Stomach smooth muscle (tissue), 2 donors: ENCODE measurements at regions not wholly inside any gene's neighbourhood (a gene's known extent, or its start where the extent isn't known, plus 50 kb on each side); places are given as distances from the start of the nearest gene placed in this dataset.
"Not testable (repeated sequence)": the region's sequence is repeated elsewhere in the genome, so short reads cannot be mapped to it uniquely, and the experiment has no call there.

Source experiments
- H3K27ac ChIP-seq: one replicate; pipeline ENCODE4 v1.7.0; 2013; ENCODE audit warnings: mild to moderate bottlenecking, low read length, inconsistent platforms
- H3K27me3 ChIP-seq, 2 donors: one replicate each; pipeline ENCODE4 v1.7.0; 2013; ENCODE audit warnings: low read length in 2 of 2; ENCODE audit not compliant: insufficient read depth in 2 of 2, control insufficient read depth in 1 of 2
- H3K36me3 ChIP-seq, 2 donors: one replicate each; pipeline ENCODE4 v1.7.0; 2013; ENCODE audit warnings: low read length in 2 of 2; ENCODE audit not compliant: control insufficient read depth in 2 of 2, insufficient read depth in 2 of 2
- H3K4me1 ChIP-seq: one replicate; pipeline ENCODE4 v1.7.0; 2013; ENCODE audit warnings: low read length; ENCODE audit not compliant: control insufficient read depth, insufficient read depth
- H3K4me3 ChIP-seq, 2 donors: one replicate each; pipeline ENCODE4 v1.7.0; 2013; ENCODE audit warnings: low read length in 2 of 2
- H3K9ac ChIP-seq, 2 donors: one replicate each; pipeline ENCODE4 v1.7.0; 2013; ENCODE audit warnings: low read length in 2 of 2, mild to moderate bottlenecking in 1 of 2
- H3K9me3 ChIP-seq, 2 donors: one replicate each; pipeline ENCODE4 v1.7.0; 2013; ENCODE audit warnings: low read length in 2 of 2; ENCODE audit not compliant: control insufficient read depth in 2 of 2
- donor health status: healthy.
- donor health status: Pancreatic carcinoma.

DNA sequence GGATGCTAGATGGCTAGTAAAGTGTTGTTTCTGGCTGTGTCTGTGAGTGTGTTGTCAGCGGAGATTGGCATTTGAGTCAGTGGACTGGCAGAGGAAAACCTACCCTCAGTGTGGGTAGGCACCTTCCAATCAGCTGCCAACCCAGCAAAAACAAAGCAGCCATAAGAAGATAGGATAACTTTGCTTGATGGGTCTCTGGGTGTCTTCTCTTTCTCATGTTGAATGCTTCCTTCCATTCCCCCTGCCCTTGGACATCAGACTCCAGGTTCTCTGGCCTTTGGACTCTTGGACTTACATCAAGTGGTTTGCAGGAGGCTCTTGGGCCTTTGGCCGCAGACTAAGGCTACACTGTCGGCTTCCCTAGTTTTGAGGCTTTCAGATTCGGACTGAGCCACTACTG is 429.0 kb upstream of the ZNF804A start:
- no peak overlapping the region for H3K4me3 ChIP-seq

DNA sequence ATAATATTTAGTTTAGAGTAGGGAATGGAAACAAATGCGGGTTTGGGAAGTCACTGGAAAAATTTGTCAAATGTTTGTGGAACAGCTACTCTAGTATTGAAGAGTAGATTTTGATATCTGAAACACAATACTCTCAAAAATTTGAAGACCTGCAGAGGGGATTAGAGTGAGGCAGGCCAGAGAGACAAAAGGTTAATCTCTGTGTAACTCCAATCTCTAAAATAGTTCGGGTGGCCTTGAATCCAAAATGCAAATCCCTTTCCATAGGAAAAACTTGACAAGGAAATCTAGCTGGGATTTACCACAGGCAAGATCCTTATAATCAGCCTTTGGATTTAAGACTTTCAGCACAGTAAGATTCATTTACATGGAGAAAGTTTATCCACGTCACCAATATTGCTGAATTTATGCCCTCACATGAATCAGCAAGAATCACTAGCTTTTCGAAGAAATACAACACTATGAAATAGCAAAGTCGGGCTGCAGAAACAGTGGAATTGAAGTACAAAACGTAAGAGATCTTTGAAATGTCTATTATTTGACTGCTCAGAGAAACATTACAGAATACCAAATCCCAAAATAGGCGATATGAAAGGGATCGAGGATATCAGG is 423.7 kb upstream of the ZNF804A start:
- Histone ChIP-seq H3K36me3 (no peaks in the 10 kb centered on the region), H3K4me3 (no peak overlapping the region), H3K27ac (no peak overlapping the region), H3K27me3 (no peaks in the 10 kb centered on the region), H3K9ac (no peak overlapping the region), H3K9me3 (no peaks in the 10 kb centered on the region), H3K4me1 (no peaks in the 10 kb centered on the region)

More for the DNA sequence above, 429.0 kb upstream of the ZNF804A start:
- Histone ChIP-seq H3K9ac (no peak overlapping the region), H3K36me3 (no peaks in the 10 kb centered on the region), H3K9me3 (no peaks in the 10 kb centered on the region), H3K27ac (no peak overlapping the region), H3K4me1 (no peaks in the 10 kb centered on the region), H3K27me3 (no peaks in the 10 kb centered on the region)

GRCh38 chr2:184178229-184178628 is 420.1 kb upstream of the ZNF804A start:
- no peaks in the 10 kb centered on the region for H3K36me3 ChIP-seq
- H3K9ac ChIP-seq, result no peak overlapping the region
- H3K27ac ChIP-seq, result no peak overlapping the region
- no peaks in the 10 kb centered on the region for H3K27me3 ChIP-seq
- no peak overlapping the region for H3K4me3 ChIP-seq
- H3K9me3 ChIP-seq, result no peaks in the 10 kb centered on the region
- no peaks in the 10 kb centered on the region for H3K4me1 ChIP-seq

GRCh38 chr2:184186436-184186835 is 411.9 kb upstream of the ZNF804A start:
- H3K36me3 ChIP-seq, result no peaks in the 10 kb centered on the region
- no peaks in the 10 kb centered on the region for H3K4me1 ChIP-seq

DNA sequence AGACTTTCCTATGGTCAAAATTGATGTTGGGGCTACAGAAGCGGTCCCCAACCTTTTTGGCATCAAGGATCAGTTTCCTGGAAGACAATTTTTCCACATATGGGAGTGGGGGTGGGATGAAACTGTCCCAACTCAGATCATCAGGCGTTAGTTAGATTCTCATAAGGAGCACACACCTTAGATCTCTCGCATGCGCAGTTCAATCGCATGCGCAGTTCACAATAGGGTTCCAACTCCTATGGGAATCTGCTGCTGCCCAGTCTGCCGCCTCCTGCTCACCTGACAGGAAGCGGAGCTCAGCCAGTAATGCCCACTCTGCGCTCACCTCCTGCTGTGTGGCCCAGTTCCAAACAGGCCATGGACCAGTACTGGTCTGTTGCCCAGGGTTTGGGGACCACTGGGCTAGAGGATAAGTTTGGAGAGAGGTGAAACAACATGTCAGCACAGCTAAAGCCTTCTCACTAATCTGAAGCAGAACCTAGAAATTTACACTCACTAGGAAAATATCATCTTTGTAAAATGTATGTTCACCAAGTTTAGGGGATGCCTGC is 410.8 kb upstream of the ZNF804A start:
- Histone ChIP-seq H3K4me1 (no peaks in the 10 kb centered on the region), H3K27ac (no peak overlapping the region), H3K27me3 (no peaks in the 10 kb centered on the region), H3K36me3 (no peaks in the 10 kb centered on the region), H3K9ac (no peak overlapping the region), H3K9me3 (no peaks in the 10 kb centered on the region), H3K4me3 (no peak overlapping the region)

More at GRCh38 chr2:184186436-184186835, 411.9 kb upstream of the ZNF804A start:
- no peak overlapping the region for H3K9ac ChIP-seq
- no peak overlapping the region for H3K4me3 ChIP-seq
- H3K27me3 ChIP-seq, result no peaks in the 10 kb centered on the region
- H3K9me3 ChIP-seq, result no peaks in the 10 kb centered on the region
- H3K27ac ChIP-seq, result no peak overlapping the region

- H3K27me3 ChIP-seq, result no peaks in the 10 kb centered on the region
- H3K4me3 ChIP-seq, result no peak overlapping the region
- H3K36me3 ChIP-seq, result no peaks in the 10 kb centered on the region
- H3K9me3 ChIP-seq, result no peaks in the 10 kb centered on the region
- no peak overlapping the region for H3K27ac ChIP-seq
- H3K4me1 ChIP-seq, result no peaks in the 10 kb centered on the region
- no peak overlapping the region for H3K9ac ChIP-seq
Observed at GRCh38 chr2:184190725-184191124, 407.6 kb upstream of the ZNF804A start.

DNA sequence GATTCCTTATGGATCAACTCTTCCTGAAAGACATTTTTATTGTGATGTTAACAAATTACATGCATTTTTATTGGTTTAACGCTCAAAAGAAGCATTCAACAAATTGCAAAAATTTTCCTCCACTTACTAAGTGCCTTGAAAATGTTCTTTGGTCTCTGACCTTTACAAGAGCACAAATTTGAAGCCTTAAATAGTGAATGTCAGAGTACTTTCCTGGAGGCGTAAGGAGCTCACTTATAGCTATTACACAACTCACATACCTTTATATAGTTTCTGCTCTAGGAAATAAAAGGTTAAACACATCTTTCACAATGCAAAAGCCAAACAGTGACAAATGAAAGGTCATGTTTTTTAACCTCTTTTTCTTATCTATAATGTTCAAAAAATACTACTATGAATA is 405.7 kb upstream of the ZNF804A start:
- Histone ChIP-seq H3K27ac (no peak overlapping the region), H3K4me3 (no peak overlapping the region), H3K27me3 (no peaks in the 10 kb centered on the region), H3K36me3 (no peaks in the 10 kb centered on the region), H3K9ac (no peak overlapping the region), H3K9me3 (no peaks in the 10 kb centered on the region), H3K4me1 (no peaks in the 10 kb centered on the region)

DNA sequence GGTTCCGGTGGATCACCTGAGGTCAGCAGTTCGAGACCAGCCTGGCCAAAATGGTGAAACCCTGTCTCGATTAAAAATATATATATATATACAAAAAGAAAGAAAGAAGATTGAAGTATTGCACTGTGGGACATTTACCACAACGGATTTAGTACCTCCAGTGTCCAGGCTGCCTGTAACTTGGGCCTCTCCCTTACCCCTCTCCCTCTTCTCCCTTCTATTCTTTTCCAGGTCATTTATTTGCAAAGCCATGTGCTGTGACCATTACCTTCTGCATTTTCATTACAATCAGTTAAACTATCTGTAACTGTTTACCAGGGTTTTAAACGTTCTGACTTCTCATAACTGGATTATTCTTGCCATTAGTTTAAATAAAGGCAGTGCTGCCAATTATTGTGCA is 400.9 kb upstream of the ZNF804A start:
- Histone ChIP-seq H3K9ac (no peak overlapping the region), H3K9me3 (no peaks in the 10 kb centered on the region), H3K27ac (no peak overlapping the region), H3K27me3 (no peaks in the 10 kb centered on the region), H3K4me3 (no peak overlapping the region), H3K4me1 (no peaks in the 10 kb centered on the region), H3K36me3 (no peaks in the 10 kb centered on the region)

DNA sequence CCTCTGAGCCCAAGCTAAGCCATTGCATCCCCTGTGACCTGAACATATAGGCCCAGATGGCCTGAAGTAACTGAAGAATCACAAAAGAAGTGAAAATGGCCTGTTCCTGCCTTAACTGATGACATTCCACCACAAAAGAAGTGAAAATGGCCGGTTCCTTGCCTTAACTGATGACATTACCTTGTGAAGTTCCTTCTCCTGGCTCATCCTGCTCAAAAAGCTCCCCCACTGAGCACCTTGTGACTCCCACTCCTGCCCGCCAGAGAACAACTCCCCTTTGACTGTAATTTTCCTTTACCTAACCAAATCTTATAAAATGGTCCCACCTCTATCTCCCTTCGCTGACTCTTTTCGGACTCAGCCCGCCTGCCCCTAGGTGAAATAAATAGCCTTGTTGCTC is 399.5 kb upstream of the ZNF804A start:
- H3K27me3 ChIP-seq, H3K9ac ChIP-seq, H3K4me3 ChIP-seq, H3K36me3 ChIP-seq, H3K4me1 ChIP-seq, H3K9me3 ChIP-seq, H3K27ac ChIP-seq: not testable (repeated sequence)

DNA sequence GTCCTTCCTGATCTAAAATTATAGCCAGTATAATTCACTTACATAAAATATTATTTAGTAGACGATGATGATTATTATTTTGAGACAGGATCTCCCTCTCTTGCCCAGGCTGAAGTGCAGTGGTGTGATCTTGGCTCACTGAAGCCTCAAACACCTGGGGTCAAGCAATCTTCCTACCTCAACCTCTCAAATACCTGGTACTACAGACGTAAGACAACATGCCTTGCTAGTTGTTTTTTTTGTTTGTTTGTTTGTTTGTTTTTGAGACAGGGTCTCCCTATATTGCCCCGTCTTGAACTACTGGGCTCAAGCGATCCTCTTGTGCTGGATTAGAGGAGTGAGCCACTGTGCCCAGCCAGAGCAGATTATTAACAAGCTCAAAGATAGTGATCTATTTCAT is 399.1 kb upstream of the ZNF804A start:
- H3K9me3 ChIP-seq, result no peaks in the 10 kb centered on the region

DNA sequence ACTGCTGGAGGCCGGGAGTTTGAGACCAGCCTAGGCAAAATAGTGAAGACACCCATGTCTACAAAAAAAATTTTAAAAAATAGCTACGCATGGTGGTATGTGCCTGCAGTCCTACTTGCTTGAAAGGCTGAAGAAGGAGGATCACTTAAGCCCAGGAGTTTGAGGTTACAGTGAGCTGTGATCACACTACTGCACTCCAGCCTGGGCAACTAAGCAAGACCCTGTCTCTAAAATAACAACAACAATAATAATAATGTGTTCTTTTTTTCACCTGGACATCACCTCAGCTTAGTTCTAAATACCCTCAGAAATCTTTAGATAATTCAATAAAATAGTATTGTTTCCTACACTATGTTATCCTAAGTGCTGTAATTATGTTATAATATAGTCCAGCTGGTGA is 397.1 kb upstream of the ZNF804A start:
- Histone ChIP-seq H3K9ac (no peak overlapping the region), H3K27me3 (no peaks in the 10 kb centered on the region), H3K36me3 (no peaks in the 10 kb centered on the region), H3K27ac (no peak overlapping the region), H3K4me3 (no peak overlapping the region), H3K4me1 (no peaks in the 10 kb centered on the region), H3K9me3 (no peaks in the 10 kb centered on the region)

More for the DNA sequence above, 399.1 kb upstream of the ZNF804A start:
- H3K9ac ChIP-seq, result no peak overlapping the region
- no peak overlapping the region for H3K27ac ChIP-seq
- no peaks in the 10 kb centered on the region for H3K4me1 ChIP-seq
- no peaks in the 10 kb centered on the region for H3K36me3 ChIP-seq
- H3K27me3 ChIP-seq, result no peaks in the 10 kb centered on the region
- H3K4me3 ChIP-seq, result no peak overlapping the region
